HUES6 (cell line): ENCODE measurements at regions not wholly inside any gene's neighbourhood (a gene's known extent, or its start where the extent isn't known, plus 50 kb on each side); places are given as distances from the start of the nearest gene placed in this dataset.

ENCODE experiments used
- H3K27ac ChIP-seq: 2 replicates; pipeline ENCODE4 v1.7.0; 2013; ENCODE audit warnings: low read depth, mild to moderate bottlenecking, low read length, inconsistent platforms
- H3K27me3 ChIP-seq: 2 replicates; pipeline ENCODE4 v1.6.1; 2013; ENCODE audit warnings: low read length; ENCODE audit not compliant: control insufficient read depth, insufficient read depth
- H3K36me3 ChIP-seq: 2 replicates; pipeline ENCODE4 v1.6.1; 2013; ENCODE audit warnings: low read length; ENCODE audit not compliant: control insufficient read depth, insufficient read depth
- H3K4me1 ChIP-seq: 2 replicates; pipeline ENCODE4 v1.6.1; 2013; ENCODE audit warnings: low read length; ENCODE audit not compliant: control insufficient read depth, insufficient read depth
- H3K4me3 ChIP-seq: 2 replicates; pipeline ENCODE4 v1.5.1; 2013; ENCODE audit warnings: low read depth, low read length
- H3K9ac ChIP-seq: one replicate; pipeline ENCODE4 v1.6.1; 2013; ENCODE audit warnings: mild to moderate bottlenecking, low read length
- H3K9me3 ChIP-seq: 2 replicates; pipeline ENCODE4 v1.6.1; 2013; ENCODE audit warnings: low read depth, low read length; ENCODE audit not compliant: control insufficient read depth, insufficient read depth

DNA sequence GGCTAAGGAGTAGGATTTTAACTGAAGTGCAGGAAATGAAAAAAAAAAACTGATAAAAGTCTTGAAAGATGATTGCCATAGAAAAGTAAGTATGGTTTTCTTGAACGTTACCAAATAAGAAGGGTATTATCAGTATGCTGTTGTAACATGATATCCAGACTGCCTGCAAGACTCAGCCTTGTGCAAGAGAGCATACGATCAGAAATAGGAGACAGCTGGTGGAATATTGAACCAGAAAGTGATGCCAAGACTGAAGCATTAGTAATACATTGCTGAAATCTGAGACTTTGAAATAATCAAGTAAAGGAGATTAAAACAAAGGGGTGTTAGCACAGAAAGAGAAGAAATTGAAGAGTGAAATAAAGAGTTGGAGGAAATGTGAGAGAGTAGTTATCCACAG is 452.7 kb upstream of the CNTN5 start:
- Histone ChIP-seq H3K36me3 (no peaks in the 10 kb centered on the region), H3K27me3 (no peaks in the 10 kb centered on the region), H3K4me3 (no peak overlapping the region), H3K4me1 (no peaks in the 10 kb centered on the region), H3K9ac (no peak overlapping the region), H3K27ac (no peak overlapping the region), H3K9me3 (no peaks in the 10 kb centered on the region)

DNA sequence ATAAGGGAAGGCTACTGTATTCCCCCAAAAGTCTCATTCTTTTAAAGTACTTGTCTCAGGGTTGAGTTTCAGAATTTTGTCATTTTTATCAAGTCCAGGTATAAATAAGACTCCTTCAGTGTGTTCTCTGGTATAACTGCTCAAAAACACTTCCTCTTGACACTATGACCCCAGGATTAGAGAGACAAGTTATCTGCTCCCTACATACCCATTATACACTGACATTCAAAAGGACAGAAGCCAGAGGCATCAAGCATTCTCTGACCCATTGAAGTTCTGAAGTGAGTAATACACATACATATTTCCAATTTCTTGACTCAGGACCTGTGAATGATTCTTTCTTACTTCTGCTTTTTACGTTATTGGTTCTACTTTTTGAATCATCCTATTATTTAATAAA is 447.8 kb upstream of the CNTN5 start:
- Histone ChIP-seq H3K9me3 (no peaks in the 10 kb centered on the region), H3K9ac (no peak overlapping the region), H3K4me1 (no peaks in the 10 kb centered on the region), H3K27me3 (no peaks in the 10 kb centered on the region), H3K36me3 (no peaks in the 10 kb centered on the region), H3K4me3 (no peak overlapping the region), H3K27ac (no peak overlapping the region)

DNA sequence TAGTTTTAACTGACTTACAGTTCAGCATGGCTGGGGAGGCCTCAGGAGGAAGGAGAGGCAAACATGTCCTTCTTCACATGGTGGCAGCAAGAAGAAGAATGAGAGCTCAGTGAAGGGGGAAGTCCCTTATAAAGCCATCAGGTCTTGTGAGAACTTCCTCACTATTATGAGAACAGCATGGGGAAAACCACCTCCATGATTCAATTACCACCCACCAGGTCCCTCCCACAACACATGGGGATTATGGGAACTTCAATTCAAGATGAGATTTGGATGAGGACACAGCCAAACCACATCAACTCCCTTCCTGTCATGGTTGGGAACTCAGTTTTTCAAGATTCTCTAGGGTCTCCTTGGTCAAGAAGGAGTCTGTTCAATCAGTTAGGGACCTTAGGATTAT is 432.9 kb upstream of the CNTN5 start:
- Histone ChIP-seq H3K9ac (no peak overlapping the region), H3K9me3 (no peaks in the 10 kb centered on the region), H3K36me3 (no peaks in the 10 kb centered on the region), H3K4me1 (no peaks in the 10 kb centered on the region), H3K27ac (no peak overlapping the region), H3K4me3 (no peak overlapping the region), H3K27me3 (no peaks in the 10 kb centered on the region)

GRCh38 chr11:98589967-98590366 is 430.8 kb upstream of the CNTN5 start:
- Histone ChIP-seq H3K36me3 (no peaks in the 10 kb centered on the region), H3K4me1 (no peaks in the 10 kb centered on the region), H3K27ac (no peak overlapping the region), H3K9me3 (no peaks in the 10 kb centered on the region), H3K4me3 (no peak overlapping the region), H3K27me3 (no peaks in the 10 kb centered on the region), H3K9ac (no peak overlapping the region)

DNA sequence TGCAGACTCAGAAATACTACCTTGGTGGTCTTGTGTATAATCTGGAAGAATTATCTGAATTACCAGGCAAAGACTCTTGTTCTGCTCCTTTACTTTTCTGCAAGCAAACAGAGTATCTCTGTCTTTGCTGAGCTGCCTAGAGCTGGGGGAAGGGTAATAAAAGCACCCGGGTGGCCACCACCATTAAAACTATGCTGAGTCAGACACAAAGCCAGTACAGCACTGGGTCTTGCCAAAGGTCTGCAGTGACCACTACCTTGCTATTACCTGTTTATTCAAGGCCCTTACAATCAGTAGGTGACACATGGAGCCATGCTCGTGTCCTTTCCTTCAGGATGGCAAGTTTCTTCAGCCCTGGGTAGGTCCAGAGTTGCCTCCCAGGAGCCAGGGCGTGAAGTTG is 420.6 kb upstream of the CNTN5 start:
- no peaks in the 10 kb centered on the region for H3K27me3 ChIP-seq
- H3K36me3 ChIP-seq: no peaks in the 10 kb centered on the region
- H3K4me3 ChIP-seq: no peak overlapping the region
- H3K9ac ChIP-seq: no peak overlapping the region
- H3K4me1 ChIP-seq: no peaks in the 10 kb centered on the region; the same call in 1 of the 2 replicates
- no peak overlapping the region for H3K27ac ChIP-seq
- H3K9me3 ChIP-seq: no peaks in the 10 kb centered on the region

- Histone ChIP-seq H3K4me3 (no peak overlapping the region), H3K27ac (no peak overlapping the region), H3K27me3 (no peaks in the 10 kb centered on the region), H3K9me3 (no peaks in the 10 kb centered on the region), H3K4me1 (no peaks in the 10 kb centered on the region; the same call in 1 of the 2 replicates), H3K36me3 (no peaks in the 10 kb centered on the region), H3K9ac (no peak overlapping the region)
Measured at GRCh38 chr11:98600786-98601773, 419.7 kb upstream of the CNTN5 start.

GRCh38 chr11:98616098-98616655 is 404.6 kb upstream of the CNTN5 start:
- Histone ChIP-seq H3K4me1 (no peaks in the 10 kb centered on the region), H3K9me3 (peaks cover 42% of the 10 kb centered on the region), H3K4me3 (no peak overlapping the region), H3K9ac (no peak overlapping the region), H3K27ac (no peak overlapping the region), H3K27me3 (no peaks in the 10 kb centered on the region), H3K36me3 (no peaks in the 10 kb centered on the region)

- H3K4me3 ChIP-seq: no peak overlapping the region
- no peak overlapping the region for H3K27ac ChIP-seq
- H3K27me3 ChIP-seq: no peaks in the 10 kb centered on the region
- H3K9me3 ChIP-seq: peaks cover 45% of the 10 kb centered on the region
- H3K36me3 ChIP-seq: no peaks in the 10 kb centered on the region
- no peaks in the 10 kb centered on the region for H3K4me1 ChIP-seq
- no peak overlapping the region for H3K9ac ChIP-seq
Measured at GRCh38 chr11:98621767-98622166, 399.0 kb upstream of the CNTN5 start.

GRCh38 chr11:98625526-98625925 is 395.2 kb upstream of the CNTN5 start:
- Histone ChIP-seq H3K4me1 (no peaks in the 10 kb centered on the region), H3K4me3 (no peak overlapping the region), H3K27ac (no peak overlapping the region), H3K9ac (no peak overlapping the region), H3K36me3 (no peaks in the 10 kb centered on the region), H3K27me3 (no peaks in the 10 kb centered on the region), H3K9me3 (peaks cover 10% of the 10 kb centered on the region)

DNA sequence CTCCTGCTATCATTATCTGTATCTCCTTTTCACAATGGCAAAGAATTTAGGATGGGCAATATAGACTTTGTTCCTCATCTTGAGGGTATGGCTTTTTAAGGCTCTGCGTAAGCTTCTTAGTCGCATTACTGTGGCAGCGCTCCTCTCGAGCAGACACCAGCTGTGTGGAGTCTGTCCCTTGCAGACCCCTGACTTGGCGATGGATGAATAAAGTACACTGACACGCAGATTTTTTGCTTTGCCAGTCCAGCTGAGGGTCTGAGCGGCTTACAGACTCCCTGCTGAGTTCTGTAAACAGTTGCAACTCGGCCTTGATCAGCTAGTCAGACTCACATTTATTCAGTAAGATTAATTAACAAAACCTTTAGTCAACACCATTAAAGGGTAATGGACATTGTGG is 390.0 kb upstream of the CNTN5 start:
- H3K27me3 ChIP-seq: no peaks in the 10 kb centered on the region
- H3K9ac ChIP-seq: no peak overlapping the region
- no peak overlapping the region for H3K27ac ChIP-seq
- no peaks in the 10 kb centered on the region for H3K4me1 ChIP-seq
- no peaks in the 10 kb centered on the region for H3K36me3 ChIP-seq
- H3K4me3 ChIP-seq: no peak overlapping the region
- H3K9me3 ChIP-seq: no peaks in the 10 kb centered on the region

DNA sequence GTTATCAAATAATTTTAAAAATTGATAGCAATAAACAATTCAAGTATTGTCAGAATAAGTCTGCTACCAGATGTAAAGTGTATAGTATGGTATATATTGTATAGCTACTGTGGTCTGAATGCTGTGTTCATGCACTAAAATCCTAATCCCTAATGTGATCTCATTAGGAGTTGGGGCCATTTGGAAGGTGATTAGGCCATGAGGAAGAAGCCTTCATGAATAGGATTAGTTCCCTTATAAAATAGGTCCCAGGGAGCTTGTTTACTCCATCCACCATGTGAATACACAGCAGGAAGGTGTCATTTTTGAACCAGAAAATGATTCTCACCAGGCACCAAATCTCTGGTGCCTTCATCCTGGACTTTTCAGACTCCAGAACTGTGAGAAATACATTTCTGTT is 363.0 kb upstream of the CNTN5 start:
- Histone ChIP-seq H3K9ac (no peak overlapping the region), H3K4me3 (no peak overlapping the region), H3K27me3 (no peaks in the 10 kb centered on the region), H3K4me1 (no peaks in the 10 kb centered on the region), H3K36me3 (no peaks in the 10 kb centered on the region), H3K27ac (no peak overlapping the region), H3K9me3 (no peaks in the 10 kb centered on the region)
